T-helper 1 cell treated with Interleukin-12 subunit alpha and Interleukin-12 subunit beta and Interleukin-4 antibody, amounts not matched to agents 30 μg/mL and 1 μg/mL, for 36 hours (primary cell): ENCODE measurements at regions not wholly inside any gene's neighbourhood (a gene's known extent, or its start where the extent isn't known, plus 50 kb on each side); places are given as distances from the start of the nearest gene placed in this dataset.

ENCODE experiments used
- H3K27ac Mint-ChIP-seq: one replicate; pipeline ENCODE4 v1.8.0; 2021; ENCODE audit warnings: mild to moderate bottlenecking, mixed read lengths
- H3K27me3 Mint-ChIP-seq: one replicate; pipeline ENCODE4 v1.8.0; 2021; ENCODE audit warnings: low read depth, mixed read lengths
- H3K36me3 Mint-ChIP-seq: one replicate; pipeline ENCODE4 v1.8.0; 2021; ENCODE audit warnings: low read depth, mixed read lengths
- H3K4me1 Mint-ChIP-seq: one replicate; pipeline ENCODE4 v1.8.0; 2021; ENCODE audit warnings: low read depth, mixed read lengths
- H3K4me3 Mint-ChIP-seq: one replicate; pipeline ENCODE4 v1.8.0; 2021; ENCODE audit warnings: mild to moderate bottlenecking, moderate library complexity, mixed read lengths
- H3K9me3 Mint-ChIP-seq: one replicate; pipeline ENCODE4 v1.8.0; 2021; ENCODE audit warnings: mixed read lengths

- no peak overlapping the region for H3K4me3 Mint-ChIP-seq
- peaks cover 23% of the 10 kb centered on the region for H3K27me3 Mint-ChIP-seq
- H3K36me3 Mint-ChIP-seq, result no peaks in the 10 kb centered on the region
Observed at GRCh38 chr20:4524792-4525191, 161.5 kb upstream of the PRNP start.

GRCh38 chr20:4524307-4524706 lies 161.9 kb upstream of the PRNP start:
- Mint-ChIP-seq H3K4me3 (no peak overlapping the region), H3K36me3 (no peaks in the 10 kb centered on the region), H3K9me3 (no peaks in the 10 kb centered on the region), H3K27me3 (peaks cover 22% of the 10 kb centered on the region), H3K27ac (no peak overlapping the region), H3K4me1 (peaks cover 2% of the 10 kb centered on the region)

More at GRCh38 chr20:4524792-4525191, 161.5 kb upstream of the PRNP start:
- Mint-ChIP-seq H3K4me1 (no peaks in the 10 kb centered on the region), H3K27ac (no peak overlapping the region), H3K9me3 (no peaks in the 10 kb centered on the region)

GRCh38 chr20:4522310-4522709 lies 163.9 kb upstream of the PRNP start:
- H3K36me3 Mint-ChIP-seq, result no peaks in the 10 kb centered on the region
- no peak overlapping the region for H3K4me3 Mint-ChIP-seq
- H3K4me1 Mint-ChIP-seq, result peaks cover 2% of the 10 kb centered on the region
- no peaks in the 10 kb centered on the region for H3K9me3 Mint-ChIP-seq
- peaks cover 16% of the 10 kb centered on the region for H3K27me3 Mint-ChIP-seq
- no peak overlapping the region for H3K27ac Mint-ChIP-seq

DNA sequence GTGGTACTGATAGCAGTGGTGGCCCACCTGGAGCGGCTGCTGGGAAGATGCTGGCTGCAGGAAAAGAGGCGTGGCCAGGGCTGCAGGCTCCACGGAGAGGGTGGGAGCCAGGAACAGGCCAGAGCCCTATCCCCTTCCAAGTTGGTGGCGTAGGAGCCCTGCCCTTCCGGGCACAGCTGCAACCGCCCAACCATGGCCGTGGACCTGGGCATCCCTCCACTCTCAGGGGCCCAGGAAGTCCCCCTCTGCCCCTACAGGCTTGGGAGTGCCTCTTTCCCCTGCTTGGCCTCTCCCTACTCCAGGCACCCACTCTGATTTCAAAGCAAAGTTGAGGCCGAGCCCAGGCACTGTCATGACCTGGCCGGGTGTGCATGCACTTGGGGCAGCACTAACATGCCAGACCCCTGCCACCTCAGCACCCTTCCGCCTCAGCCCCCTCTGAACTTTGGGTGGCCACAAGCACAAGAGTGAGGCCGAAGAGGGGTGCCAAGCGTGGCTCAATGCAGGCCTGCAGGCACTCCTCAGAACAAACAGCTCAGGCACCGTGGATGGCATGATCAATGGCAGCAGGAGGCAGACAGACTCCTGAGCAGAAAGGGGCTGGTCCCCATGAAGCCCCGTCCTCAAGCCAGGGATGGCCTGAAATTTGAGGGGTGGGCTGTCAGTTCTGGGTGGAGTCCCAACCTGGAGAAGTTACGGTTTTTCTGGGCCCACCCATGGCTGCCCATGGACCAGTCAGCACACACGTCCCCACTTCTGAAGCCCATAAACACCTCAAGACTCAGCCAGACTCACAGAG lies 164.9 kb upstream of the PRNP start:
- Mint-ChIP-seq H3K4me1 (peaks cover 2% of the 10 kb centered on the region), H3K9me3 (no peaks in the 10 kb centered on the region), H3K27me3 (peaks cover 14% of the 10 kb centered on the region), H3K4me3 (no peak overlapping the region), H3K36me3 (no peaks in the 10 kb centered on the region), H3K27ac (no peak overlapping the region)

DNA sequence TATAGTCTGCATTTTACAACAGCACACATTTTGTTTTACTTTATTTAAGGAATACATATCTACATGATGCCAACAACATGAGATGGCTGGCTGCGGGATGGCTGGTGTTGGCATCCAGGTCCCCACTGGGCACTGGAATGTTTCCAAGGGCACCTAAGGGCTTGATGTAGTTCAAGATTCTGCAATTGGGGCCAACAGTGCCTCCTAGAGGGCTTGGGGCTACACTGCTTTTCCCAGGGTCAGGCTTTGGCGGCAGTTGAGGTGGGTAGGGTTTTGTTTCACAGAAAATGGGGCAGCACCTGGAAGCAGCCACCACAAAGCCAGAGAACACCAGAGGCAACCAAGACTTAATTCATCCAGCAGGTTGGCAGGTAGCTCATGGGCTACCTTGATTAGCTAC lies 166.7 kb upstream of the PRNP start:
- peaks cover 2% of the 10 kb centered on the region for H3K4me1 Mint-ChIP-seq
- peaks cover 21% of the 10 kb centered on the region for H3K27me3 Mint-ChIP-seq
- no peak overlapping the region for H3K27ac Mint-ChIP-seq
- no peak overlapping the region for H3K4me3 Mint-ChIP-seq
- H3K36me3 Mint-ChIP-seq, result no peaks in the 10 kb centered on the region
- no peaks in the 10 kb centered on the region for H3K9me3 Mint-ChIP-seq

GRCh38 chr20:4516876-4517275 lies 169.4 kb upstream of the PRNP start:
- Mint-ChIP-seq H3K4me1 (peaks cover 2% of the 10 kb centered on the region), H3K4me3 (no peak overlapping the region), H3K9me3 (no peaks in the 10 kb centered on the region), H3K27me3 (peaks cover 35% of the 10 kb centered on the region), H3K27ac (no peak overlapping the region), H3K36me3 (no peaks in the 10 kb centered on the region)

GRCh38 chr20:4513720-4514119 lies 172.5 kb upstream of the PRNP start:
- Mint-ChIP-seq H3K36me3 (no peaks in the 10 kb centered on the region), H3K27me3 (peaks cover 27% of the 10 kb centered on the region), H3K9me3 (peaks cover 9% of the 10 kb centered on the region)

GRCh38 chr20:4512891-4513550 lies 173.2 kb upstream of the PRNP start:
- no peak overlapping the region for H3K27ac Mint-ChIP-seq
- H3K9me3 Mint-ChIP-seq, result peaks cover 9% of the 10 kb centered on the region
- H3K36me3 Mint-ChIP-seq, result no peaks in the 10 kb centered on the region
- H3K27me3 Mint-ChIP-seq, result peaks cover 27% of the 10 kb centered on the region
- no peak overlapping the region for H3K4me3 Mint-ChIP-seq
- no peaks in the 10 kb centered on the region for H3K4me1 Mint-ChIP-seq

More at GRCh38 chr20:4513720-4514119, 172.5 kb upstream of the PRNP start:
- Mint-ChIP-seq H3K4me3 (no peak overlapping the region), H3K4me1 (no peaks in the 10 kb centered on the region), H3K27ac (no peak overlapping the region)

GRCh38 chr20:4511776-4512175 lies 174.5 kb upstream of the PRNP start:
- Mint-ChIP-seq H3K4me3 (no peak overlapping the region), H3K36me3 (no peaks in the 10 kb centered on the region), H3K27ac (no peak overlapping the region), H3K9me3 (peaks cover 9% of the 10 kb centered on the region), H3K27me3 (peaks cover 21% of the 10 kb centered on the region), H3K4me1 (no peaks in the 10 kb centered on the region)

DNA sequence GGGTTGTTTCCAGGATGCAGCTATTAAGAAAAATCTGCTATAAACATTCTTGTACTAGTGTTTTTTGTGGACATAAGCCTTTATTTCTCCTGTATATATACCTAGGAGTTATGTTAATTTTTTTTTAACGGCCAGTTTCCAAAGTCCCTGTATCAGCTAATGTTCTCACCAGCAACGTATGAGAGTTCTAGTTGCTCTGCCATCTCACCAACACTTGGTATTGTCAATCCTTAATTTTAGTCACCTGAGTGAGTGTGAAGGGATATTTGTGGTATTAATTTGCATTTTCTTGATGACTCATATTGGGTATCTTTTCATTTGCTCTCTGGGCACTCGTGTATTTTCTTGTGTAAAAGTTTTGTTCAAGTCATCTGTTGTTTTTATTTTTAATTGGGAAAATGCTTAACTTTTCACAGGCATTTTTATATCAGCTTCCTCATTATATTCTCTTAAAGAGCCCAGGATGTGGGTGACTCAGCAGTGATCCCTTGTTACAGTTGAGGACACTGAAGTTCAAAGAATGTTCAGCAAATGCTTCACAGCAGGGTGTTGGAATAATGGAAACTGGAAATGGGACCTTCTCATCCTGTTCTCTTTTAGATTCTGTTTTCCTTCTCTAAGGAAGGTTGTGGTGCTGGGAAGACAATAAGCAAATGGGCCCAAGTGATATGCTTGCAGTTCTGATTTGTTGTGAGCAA lies 176.3 kb upstream of the PRNP start:
- no peaks in the 10 kb centered on the region for H3K36me3 Mint-ChIP-seq
- H3K27ac Mint-ChIP-seq, result no peak overlapping the region
- no peak overlapping the region for H3K4me3 Mint-ChIP-seq
- H3K27me3 Mint-ChIP-seq, result peaks cover 17% of the 10 kb centered on the region
- H3K4me1 Mint-ChIP-seq, result no peaks in the 10 kb centered on the region
- H3K9me3 Mint-ChIP-seq, result peaks cover 9% of the 10 kb centered on the region

- H3K4me1 Mint-ChIP-seq, result no peaks in the 10 kb centered on the region
- peaks cover 13% of the 10 kb centered on the region for H3K27me3 Mint-ChIP-seq
- no peak overlapping the region for H3K27ac Mint-ChIP-seq
- peaks cover 9% of the 10 kb centered on the region for H3K9me3 Mint-ChIP-seq
- no peak overlapping the region for H3K4me3 Mint-ChIP-seq
- no peaks in the 10 kb centered on the region for H3K36me3 Mint-ChIP-seq
Observed at GRCh38 chr20:4508773-4509172, 177.5 kb upstream of the PRNP start.

GRCh38 chr20:4507288-4507719 lies 179.0 kb upstream of the PRNP start:
- H3K27ac Mint-ChIP-seq, result no peak overlapping the region
- no peaks in the 10 kb centered on the region for H3K4me1 Mint-ChIP-seq
- H3K27me3 Mint-ChIP-seq, result no peaks in the 10 kb centered on the region
- no peak overlapping the region for H3K4me3 Mint-ChIP-seq
- H3K36me3 Mint-ChIP-seq, result no peaks in the 10 kb centered on the region
- peaks cover 9% of the 10 kb centered on the region for H3K9me3 Mint-ChIP-seq

DNA sequence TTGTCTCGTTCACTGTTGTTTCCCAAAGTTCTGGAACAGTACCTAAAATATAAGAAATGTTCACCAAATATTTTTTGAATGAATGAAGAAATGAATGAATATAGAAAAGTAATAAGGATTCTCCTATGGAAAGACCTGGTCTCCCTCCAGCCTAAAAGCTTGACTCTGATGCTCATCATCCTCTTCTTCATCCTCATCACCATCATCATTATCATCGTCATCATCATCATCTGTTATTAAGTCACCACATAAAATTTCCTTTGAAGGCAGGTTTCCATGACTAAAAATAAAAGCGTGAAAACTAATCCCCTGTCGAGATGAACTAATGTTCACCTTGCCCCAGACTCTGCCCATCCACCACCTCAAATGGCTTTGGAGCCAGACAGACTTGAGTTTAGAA lies 181.4 kb upstream of the PRNP start:
- no peak overlapping the region for H3K4me3 Mint-ChIP-seq
- H3K4me1 Mint-ChIP-seq, result no peaks in the 10 kb centered on the region
- H3K36me3 Mint-ChIP-seq, result no peaks in the 10 kb centered on the region
- H3K9me3 Mint-ChIP-seq, result peaks cover 5% of the 10 kb centered on the region
- no peaks in the 10 kb centered on the region for H3K27me3 Mint-ChIP-seq
- H3K27ac Mint-ChIP-seq, result no peak overlapping the region

DNA sequence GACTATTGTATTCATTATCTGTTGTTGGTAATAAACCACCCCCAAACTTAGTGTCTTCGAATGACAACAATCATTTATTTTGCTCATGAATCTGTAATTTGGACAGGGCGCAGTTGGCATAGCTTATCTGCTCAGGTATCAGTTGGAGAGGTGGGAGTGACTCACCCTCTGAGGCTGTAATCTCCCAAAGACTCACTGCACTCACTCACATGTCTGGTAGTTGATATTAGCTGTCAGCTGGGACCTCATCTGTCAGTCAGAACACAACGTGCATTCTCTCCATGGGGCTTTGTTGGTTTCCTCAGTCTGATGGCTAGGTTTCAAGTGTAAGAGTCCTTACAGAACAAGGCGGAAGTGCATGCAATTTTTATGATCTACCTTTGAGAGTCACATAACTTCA lies 183.5 kb upstream of the PRNP start:
- no peaks in the 10 kb centered on the region for H3K36me3 Mint-ChIP-seq
- no peak overlapping the region for H3K27ac Mint-ChIP-seq
- no peak overlapping the region for H3K4me3 Mint-ChIP-seq
- H3K27me3 Mint-ChIP-seq, result peaks cover 13% of the 10 kb centered on the region
- H3K4me1 Mint-ChIP-seq, result no peaks in the 10 kb centered on the region
- H3K9me3 Mint-ChIP-seq, result no peaks in the 10 kb centered on the region

- Mint-ChIP-seq H3K27ac (no peak overlapping the region), H3K4me3 (no peak overlapping the region), H3K27me3 (peaks cover 20% of the 10 kb centered on the region), H3K36me3 (no peaks in the 10 kb centered on the region), H3K9me3 (no peaks in the 10 kb centered on the region), H3K4me1 (no peaks in the 10 kb centered on the region)
Observed at GRCh38 chr20:4493386-4493785, 192.9 kb upstream of the PRNP start.
